Erythroblast (primary cell): ENCODE measurements at regions not wholly inside any gene's neighbourhood (a gene's known extent, or its start where the extent isn't known, plus 50 kb on each side); places are given as distances from the start of the nearest gene placed in this dataset.

Experiments
- GATA1 ChIP-seq: IDR thresholded peaks from 2 replicates; pipeline ENCODE4 v1.6.1; 2011; ENCODE audit warnings: low read depth, mild to moderate bottlenecking, control low read depth, low read length, moderate library complexity
- POLR2A ChIP-seq: IDR thresholded peaks from 2 replicates; pipeline ENCODE4 v1.6.1; 2011; ENCODE audit warnings: mild to moderate bottlenecking, low read length

GRCh38 chr17:69819316-69820087 is 255.5 kb upstream of the KCNJ16 start:
- TF ChIP-seq POLR2A (no peak), GATA1 (no peak)
